GM13977 (cell line): ENCODE measurements at regions not wholly inside any gene's neighbourhood (a gene's known extent, or its start where the extent isn't known, plus 50 kb on each side); places are given as distances from the start of the nearest gene placed in this dataset.

Source experiments
- DNase-seq: peaks from one replicate; pipeline ENCODE4 v3.0.0; 2012; ENCODE audit warnings: low spot score
- CTCF ChIP-seq: IDR thresholded peaks from 2 replicates; pipeline ENCODE4 v1.5.1; 2012; ENCODE audit warnings: mild to moderate bottlenecking, control low read depth; ENCODE audit not compliant: insufficient read depth; ENCODE audit errors: extremely low read depth, missing control alignments
- in situ Hi-C: fragments of 300-500 bp; cut with MboI; formaldehyde crosslinking; loops from one replicate; pipeline ENCODE4 v1.12.0; 2022; ENCODE audit warnings: low sequenced_read_pairs, low pct_unique_long_range_greater_than_20kb, mixed read lengths, inconsistent platforms; ENCODE audit not compliant: unreplicated experiment

DNA sequence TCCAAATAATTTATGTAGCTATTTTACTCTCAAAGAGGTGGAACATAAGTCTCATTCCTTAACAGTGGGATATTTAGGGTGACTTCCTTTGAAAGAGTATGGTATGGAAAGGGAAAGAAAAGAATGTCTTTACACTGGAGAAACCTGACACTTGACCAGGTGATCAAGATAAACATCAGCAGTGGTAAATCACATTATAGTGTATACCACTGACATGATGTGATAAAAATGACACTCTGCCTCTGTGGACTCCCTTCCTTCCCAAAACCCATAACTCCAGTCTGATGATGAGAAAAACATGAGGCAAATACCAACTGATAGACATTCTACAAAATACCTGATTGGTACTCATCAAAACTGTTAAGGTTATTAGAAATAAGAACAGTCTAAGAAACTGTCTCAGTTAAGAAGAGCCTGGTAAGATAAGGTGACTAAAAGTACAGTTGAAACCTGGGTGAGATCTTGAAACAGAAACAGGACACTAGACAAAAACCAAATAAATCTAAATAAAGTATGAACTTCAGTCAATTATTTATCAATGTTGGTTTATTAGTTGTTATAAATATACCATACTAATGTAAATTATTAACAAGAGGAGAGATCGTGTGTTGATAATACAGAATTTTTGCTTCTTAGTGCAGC, 144.2 kb upstream of the PCDH18 start:
- no peak for DNase-seq
- no peak for TF ChIP-seq CTCF
- in situ Hi-C loops = no loop called here

GRCh38 chr4:137674066-137674465, 141.8 kb upstream of the PCDH18 start:
- no peak for TF ChIP-seq CTCF
- in situ Hi-C loops = no loop called here
- no peak for DNase-seq

DNA sequence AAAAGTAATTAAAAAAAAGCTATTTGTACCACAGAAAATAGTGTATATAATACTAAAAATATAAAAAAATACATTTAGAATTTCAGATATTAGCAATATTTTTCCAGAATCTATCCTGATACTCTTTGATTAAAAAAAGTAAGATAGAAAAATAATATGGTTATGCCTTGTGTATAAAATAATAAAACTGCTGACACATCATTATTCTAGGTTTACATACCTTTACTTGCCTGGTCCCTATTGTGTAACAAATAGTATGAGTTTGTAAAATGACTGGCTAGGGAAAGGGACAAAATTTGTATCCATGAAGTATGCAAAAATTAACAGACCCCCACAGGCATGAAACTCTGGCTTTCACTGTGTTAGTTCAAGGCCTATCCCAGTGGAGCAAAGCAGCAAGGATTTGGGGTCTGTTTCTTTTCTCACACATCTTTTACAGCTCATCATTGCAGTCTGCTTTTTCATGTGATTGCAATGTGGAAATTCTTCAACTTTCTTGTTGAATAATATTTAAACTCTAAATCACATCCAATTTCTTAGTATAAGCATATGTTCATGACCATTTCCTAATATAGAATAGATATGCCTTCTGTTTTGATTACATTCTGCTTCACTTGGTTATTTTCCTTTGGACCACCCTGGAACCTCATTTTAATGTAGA, 136.7 kb upstream of the PCDH18 start:
- TF ChIP-seq CTCF = no peak

GRCh38 chr4:137664416-137664815, 132.1 kb upstream of the PCDH18 start:
- in situ Hi-C loops = no loop called here
- TF ChIP-seq CTCF = no peak
- no peak for DNase-seq

More for the DNA sequence above, 136.7 kb upstream of the PCDH18 start:
- in situ Hi-C loops = no loop called here
- DNase-seq = no peak

- no peak for DNase-seq
- in situ Hi-C loops = no loop called here
- no peak for TF ChIP-seq CTCF
Measured at GRCh38 chr4:137664046-137664387, 131.7 kb upstream of the PCDH18 start.

DNA sequence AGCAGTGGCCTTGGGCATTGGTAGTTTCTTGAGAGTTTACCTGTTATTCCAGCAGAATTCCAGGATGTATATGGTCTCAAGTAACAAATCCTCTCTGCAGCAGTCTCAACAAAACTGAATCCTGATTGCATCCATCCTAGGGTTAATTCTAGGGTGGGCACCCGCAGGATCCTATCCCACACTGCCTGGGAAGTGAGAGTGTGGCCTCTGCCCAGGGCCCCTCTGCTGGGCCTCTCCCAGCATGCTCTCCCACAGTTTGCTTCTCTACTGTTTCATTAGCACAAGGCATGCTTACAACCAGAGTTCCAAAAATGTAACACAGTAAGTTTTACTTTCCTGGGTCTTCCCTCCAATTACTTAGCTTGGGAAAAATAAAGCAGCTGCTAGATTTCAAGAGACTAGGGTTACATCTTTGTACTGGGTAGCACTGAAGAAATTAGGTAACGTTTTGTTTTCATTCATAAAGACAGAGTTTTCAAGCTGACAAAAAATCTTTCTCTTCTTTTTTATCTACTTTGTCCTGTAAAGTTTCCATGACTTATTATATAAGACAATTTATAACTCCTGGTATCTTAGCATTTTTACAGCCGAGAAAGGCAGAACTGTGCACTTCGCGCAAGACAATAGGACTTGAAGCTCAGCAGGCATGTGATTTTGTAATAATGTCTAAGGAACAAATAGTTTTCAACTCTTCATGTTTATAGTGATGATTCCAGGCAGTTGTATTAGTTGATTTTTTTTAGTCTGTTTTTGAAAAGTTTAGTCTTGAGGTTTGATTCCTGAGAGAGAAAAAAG, 131.2 kb upstream of the PCDH18 start:
- in situ Hi-C loops = no loop called here
- DNase-seq = no peak

More for the DNA sequence above, 131.2 kb upstream of the PCDH18 start:
- TF ChIP-seq CTCF = no peak
